Natural killer cell (primary cell): ENCODE measurements at regions not wholly inside any gene's neighbourhood (a gene's known extent, or its start where the extent isn't known, plus 50 kb on each side); places are given as distances from the start of the nearest gene placed in this dataset.

Source experiments
- ATAC-seq, 3 donors: fragments of 150-1000 bp in 2 of 3; fragments of 200-7000 bp in 1 of 3; cut with Tn5 transposase; 1 replicate in 1 of 3; 2 replicates in 2 of 3; pipeline ENCODE4 v1.10.0; 2021; ENCODE audit warnings: mild to moderate bottlenecking in 2 of 3, moderate library complexity in 2 of 3
- DNase-seq, 2 donors: peaks; one replicate each; pipeline versions ENCODE4 v3.0.0 to v3.0.0-alpha.2; 2013 to 2021; ENCODE audit warnings: mixed read lengths in 1 of 2
- H3K27ac ChIP-seq: one replicate; pipeline ENCODE4 v1.5.1; 2013; ENCODE audit warnings: mild to moderate bottlenecking, low read length
- H3K27me3 ChIP-seq: one replicate; pipeline ENCODE4 v1.6.1; 2013; ENCODE audit warnings: low read length; ENCODE audit not compliant: control insufficient read depth, insufficient read depth
- H3K36me3 ChIP-seq: one replicate; pipeline ENCODE4 v1.6.1; 2013; ENCODE audit warnings: low read length; ENCODE audit not compliant: control insufficient read depth, insufficient read depth
- H3K4me1 ChIP-seq: one replicate; pipeline ENCODE4 v1.6.1; 2013; ENCODE audit warnings: low read length; ENCODE audit not compliant: control insufficient read depth, insufficient read depth
- H3K4me3 ChIP-seq: one replicate; pipeline ENCODE4 v1.5.1; 2013; ENCODE audit warnings: low read length
- H3K9me3 ChIP-seq: one replicate; pipeline ENCODE4 v1.6.1; 2013; ENCODE audit warnings: low read length; ENCODE audit not compliant: control insufficient read depth, insufficient read depth
- H3K27ac Mint-ChIP-seq, 2 donors: one replicate each; pipeline ENCODE4 v1.8.0; 2022; ENCODE audit warnings: mild to moderate bottlenecking in 2 of 2, mixed read lengths in 2 of 2, moderate library complexity in 1 of 2
- H3K27me3 Mint-ChIP-seq, 2 donors: one replicate each; pipeline ENCODE4 v1.8.0; 2022; ENCODE audit warnings: low read depth in 2 of 2, mixed read lengths in 2 of 2
- H3K36me3 Mint-ChIP-seq: one replicate; pipeline ENCODE4 v1.8.0; 2022; ENCODE audit warnings: mixed read lengths
- H3K4me1 Mint-ChIP-seq, 2 donors: one replicate each; pipeline ENCODE4 v1.8.0; 2022; ENCODE audit warnings: mixed read lengths in 2 of 2
- H3K4me3 Mint-ChIP-seq: one replicate; pipeline ENCODE4 v1.8.0; 2022; ENCODE audit warnings: mild to moderate bottlenecking, moderate library complexity, mixed read lengths
- H3K9me3 Mint-ChIP-seq, 2 donors: one replicate each; pipeline ENCODE4 v1.8.0; 2022; ENCODE audit warnings: mixed read lengths in 2 of 2
- CTCF ChIP-seq: fragments of 200-600 bp; IDR thresholded peaks from one replicate; pipeline ENCODE4 v1.8.0; 2022; ENCODE audit warnings: antibody characterized with exemption
- WGBS: methylation state at CpG from one replicate; pipeline ENCODE4 v1.1.7; 2013; ENCODE audit warnings: missing lambda C conversion rate; ENCODE audit not compliant: insufficient coverage; 5-methylcytosine and 5-hydroxymethylcytosine counted together
- intact Hi-C: fragments of 100-400 bp; cut with micrococcal nuclease; formaldehyde crosslinking; loops from one replicate; pipeline ENCODE4 v1.14.2; 2022

GRCh38 chr11:134623711-134624110 lies 211.7 kb upstream of the B3GAT1 start:
- Histone ChIP-seq H3K27ac (no peak overlapping the region), H3K9me3 (no peaks in the 10 kb centered on the region), H3K4me1 (no peaks in the 10 kb centered on the region), H3K27me3 (peaks cover 3% of the 10 kb centered on the region), H3K36me3 (no peaks in the 10 kb centered on the region), H3K4me3 (no peak overlapping the region)
- Mint-ChIP-seq H3K4me3 (no peak overlapping the region), H3K36me3 (no peaks in the 10 kb centered on the region), H3K27ac (no peak overlapping the region), H3K4me1 (no peaks in the 10 kb centered on the region), H3K27me3 (peaks cover 22 to 29% of the 10 kb centered on the region in 2 donors), H3K9me3 (no peaks in the 10 kb centered on the region)
- intact Hi-C loops = no loop called here
- WGBS = 80% methylated on average over 5 of the region's 5 CpGs
- DNase-seq (no peak), ATAC-seq (no peak)
- no peak for TF ChIP-seq CTCF

- 93% methylated on average over 6 of the region's 6 CpGs for WGBS
- no peak overlapping the region for H3K4me3 Mint-ChIP-seq
- no peaks in the 10 kb centered on the region for H3K4me1 ChIP-seq
- no peaks in the 10 kb centered on the region for H3K9me3 ChIP-seq
- intact Hi-C loops = no loop called here
- H3K27ac ChIP-seq = no peak overlapping the region
- H3K36me3 Mint-ChIP-seq = no peaks in the 10 kb centered on the region
- no peaks in the 10 kb centered on the region for H3K27me3 ChIP-seq
- no peaks in the 10 kb centered on the region for H3K4me1 Mint-ChIP-seq
- H3K36me3 ChIP-seq = no peaks in the 10 kb centered on the region
- ATAC-seq (no peak), DNase-seq (no peak)
- peaks cover 21 to 22% of the 10 kb centered on the region in 2 donors for H3K27me3 Mint-ChIP-seq
- no peak for TF ChIP-seq CTCF
- H3K27ac Mint-ChIP-seq = no peak overlapping the region
- H3K4me3 ChIP-seq = no peak overlapping the region
- no peaks in the 10 kb centered on the region for H3K9me3 Mint-ChIP-seq
Observed at GRCh38 chr11:134622458-134622857, 210.4 kb upstream of the B3GAT1 start.

- TF ChIP-seq CTCF = no peak
- Mint-ChIP-seq H3K27me3 (peaks cover 7 to 19% of the 10 kb centered on the region in 2 donors), H3K4me1 (no peaks in the 10 kb centered on the region), H3K4me3 (no peak overlapping the region), H3K36me3 (no peaks in the 10 kb centered on the region), H3K27ac (no peak overlapping the region), H3K9me3 (no peaks in the 10 kb centered on the region)
- Histone ChIP-seq H3K4me3 (no peak overlapping the region), H3K9me3 (no peaks in the 10 kb centered on the region), H3K36me3 (no peaks in the 10 kb centered on the region), H3K27me3 (no peaks in the 10 kb centered on the region), H3K27ac (no peak overlapping the region), H3K4me1 (no peaks in the 10 kb centered on the region)
- no peak for DNase-seq
- 86% methylated on average over 9 of the region's 9 CpGs for WGBS
- intact Hi-C loops = no loop called here
- no peak for ATAC-seq
Observed at GRCh38 chr11:134617360-134617759, 205.3 kb upstream of the B3GAT1 start.

GRCh38 chr11:134616038-134616437 lies 204.0 kb upstream of the B3GAT1 start:
- H3K27ac ChIP-seq = no peak overlapping the region
- 80% methylated on average over 8 of the region's 8 CpGs for WGBS
- H3K36me3 ChIP-seq = no peaks in the 10 kb centered on the region
- Mint-ChIP-seq H3K9me3 (no peaks in the 10 kb centered on the region), H3K27me3 (peaks cover 3 to 11% of the 10 kb centered on the region in 2 donors), H3K4me1 (no peaks in the 10 kb centered on the region), H3K36me3 (no peaks in the 10 kb centered on the region), H3K4me3 (no peak overlapping the region), H3K27ac (no peak overlapping the region)
- no peaks in the 10 kb centered on the region for H3K27me3 ChIP-seq
- H3K4me3 ChIP-seq = no peak overlapping the region
- no peaks in the 10 kb centered on the region for H3K4me1 ChIP-seq
- DNase-seq (no peak), ATAC-seq (no peak)
- H3K9me3 ChIP-seq = no peaks in the 10 kb centered on the region
- no peak for TF ChIP-seq CTCF
- intact Hi-C loops = no loop called here
